ENCODE measurements at regions not wholly inside any gene's neighbourhood (a gene's known extent, or its start where the extent isn't known, plus 50 kb on each side); places are given as distances from the start of the nearest gene placed in this dataset.

GRCh38 chr18:45548614-45549013 lies 66.7 kb upstream of the SLC14A2 start:
- dilution Hi-C loops (cut with MboI; ENCODE audit: extremely low pct_ligation_motif_present, low sequenced_read_pairs), result no loop called here
- intact Hi-C loops (cut with micrococcal nuclease), result no loop called here

More at GRCh38 chr18:45548614-45549013, 66.7 kb upstream of the SLC14A2 start:
- H3K9me1 ChIP-seq (replicated peaks; ENCODE audit: control insufficient read depth, extremely low read depth, insufficient read depth, low read length), result no peaks in the 10 kb centered on the region
- no peak overlapping the region for H3K4me2 ChIP-seq (ENCODE audit: insufficient read depth, low read length)
- TF ChIP-seq POLR2A (IDR thresholded peaks at IDR 0.05; ENCODE audit: low read depth, low read length), result no peak
- no peak for TF ChIP-seq MYC (IDR thresholded peaks at IDR 0.05; ENCODE audit: low read depth, low read length)
- no peak for TF ChIP-seq POLR2AphosphoS5 (IDR thresholded peaks at IDR 0.05; ENCODE audit: insufficient read depth, low read depth, low read length)
- no peak for TF ChIP-seq MAX (IDR thresholded peaks at IDR 0.05; ENCODE audit: insufficient read depth, insufficient read length)
- TF ChIP-seq CTCF (IDR thresholded peaks at IDR 0.05; ENCODE audit: extremely low read depth in 1 of 2, insufficient read depth in 1 of 2, low read depth in 1 of 2, low read length in 2 of 2), result no peak
- no peak for TF ChIP-seq EZH2 (IDR thresholded peaks at IDR 0.05; ENCODE audit: borderline replicate concordance, low read depth, low read length, severe bottlenecking)
- TF ChIP-seq GATA2 (IDR thresholded peaks at IDR 0.05; ENCODE audit: insufficient read depth, insufficient read length, low read depth, low read length), result no peak
- no peak for TF ChIP-seq JUN (IDR thresholded peaks at IDR 0.05; ENCODE audit: borderline replicate concordance, insufficient read depth, insufficient read length, low read depth)
- TF ChIP-seq FOS (IDR thresholded peaks at IDR 0.05; ENCODE audit: borderline replicate concordance, insufficient read depth, low read length), result no peak
- no peaks in the 10 kb centered on the region for H3K27me3 ChIP-seq (ENCODE audit: control insufficient read depth in 2 of 2, insufficient read depth in 2 of 2, low read length in 2 of 2)
- ChIA-PET CTCF (no interaction called here), POLR2A (no interaction called here)
- H3K27ac ChIP-seq (ENCODE audit: insufficient read depth, low read depth, low read length), result no peak overlapping the region
- no peak overlapping the region for H3K9ac ChIP-seq (replicated peaks; ENCODE audit: extremely low read depth, insufficient read depth, low read length)
- no peaks in the 10 kb centered on the region for H4K20me1 ChIP-seq (replicated peaks; ENCODE audit: control insufficient read depth, extremely low read depth, insufficient read depth, low read length)
- FAIRE-seq (no peak), DNase-seq (ENCODE audit: low read depth, low spot score) (no peak)
- no TSS peak for BruUV-seq (replicated peaks)
- no peaks in the 10 kb centered on the region for H3K9me3 ChIP-seq (replicated peaks; ENCODE audit: control insufficient read depth, insufficient read depth, low read length)
- no peaks in the 10 kb centered on the region for H3K36me3 ChIP-seq (ENCODE audit: control insufficient read depth in 2 of 2, extremely low read depth in 1 of 2, insufficient read depth in 2 of 2, low read length in 2 of 2)
- no peak overlapping the region for H3K4me3 ChIP-seq (replicated peaks in 1 of 3; ENCODE audit: insufficient read depth in 1 of 3, low read depth in 1 of 3, low read length in 3 of 3)
- H3K79me2 ChIP-seq (ENCODE audit: control insufficient read depth, insufficient read depth, low read length), result no peaks in the 10 kb centered on the region
- H2AFZ ChIP-seq (ENCODE audit: low read depth, low read length), result no peak overlapping the region
- H3K4me1 ChIP-seq (ENCODE audit: control insufficient read depth, extremely low read depth, insufficient read depth, low read length), result no peaks in the 10 kb centered on the region

All from endothelial cell of umbilical vein (primary cell).